GM18873 (cell line): ENCODE measurements at regions not wholly inside any gene's neighbourhood (a gene's known extent, or its start where the extent isn't known, plus 50 kb on each side); places are given as distances from the start of the nearest gene placed in this dataset.

Experiments
- ATAC-seq: cut with Tn5 transposase; IDR thresholded peaks from one replicate; pipeline ENCODE4 v1.9.1; 2021; ENCODE audit warnings: mild to moderate bottlenecking, moderate library complexity, moderate number of reproducible peaks; ENCODE audit not compliant: unreplicated experiment, low FRiP score

GRCh38 chr5:4206127-4206526, 610.5 kb downstream of the IRX1 start:
- ATAC-seq, result no peak

- no peak for ATAC-seq
Measured at GRCh38 chr5:4207486-4207885, 611.9 kb downstream of the IRX1 start.

- no peak for ATAC-seq
Measured at GRCh38 chr5:4208537-4208936, 612.9 kb downstream of the IRX1 start.

GRCh38 chr5:4208996-4209395, 613.4 kb downstream of the IRX1 start:
- ATAC-seq, result no peak

- no peak for ATAC-seq
Measured at GRCh38 chr5:4212071-4212739, 616.6 kb downstream of the IRX1 start.

- no peak for ATAC-seq
Measured at GRCh38 chr5:4212981-4213819, 617.6 kb downstream of the IRX1 start.

GRCh38 chr5:4215143-4215542, 619.5 kb downstream of the IRX1 start:
- no peak for ATAC-seq

- ATAC-seq, result no peak
Measured at GRCh38 chr5:4216142-4216541, 620.5 kb downstream of the IRX1 start.

GRCh38 chr5:4220016-4220415, 624.4 kb downstream of the IRX1 start:
- no peak for ATAC-seq

- ATAC-seq, result no peak
Measured at GRCh38 chr5:4221048-4221447, 625.4 kb downstream of the IRX1 start.

- no peak for ATAC-seq
Measured at GRCh38 chr5:4222147-4222546, 626.5 kb downstream of the IRX1 start.

- no peak for ATAC-seq
Measured at GRCh38 chr5:4222821-4223220, 627.2 kb downstream of the IRX1 start.

GRCh38 chr5:4225741-4226140, 630.1 kb downstream of the IRX1 start:
- no peak for ATAC-seq

- no peak for ATAC-seq
Measured at GRCh38 chr5:4226565-4226964, 630.9 kb downstream of the IRX1 start.

- no peak for ATAC-seq
Measured at GRCh38 chr5:4228708-4229107, 633.1 kb downstream of the IRX1 start.

- no peak for ATAC-seq
Measured at GRCh38 chr5:4229414-4230292, 634.0 kb downstream of the IRX1 start.

- ATAC-seq, result no peak
Measured at GRCh38 chr5:4230471-4230785, 634.8 kb downstream of the IRX1 start.

- ATAC-seq, result no peak
Measured at GRCh38 chr5:4230786-4231641, 635.4 kb downstream of the IRX1 start.

GRCh38 chr5:4232084-4232483, 636.5 kb downstream of the IRX1 start:
- no peak for ATAC-seq

- ATAC-seq, result no peak
Measured at GRCh38 chr5:4233671-4234070, 638.0 kb downstream of the IRX1 start.
